ENCODE measurements at regions not wholly inside any gene's neighbourhood (a gene's known extent, or its start where the extent isn't known, plus 50 kb on each side); places are given as distances from the start of the nearest gene placed in this dataset.

DNA sequence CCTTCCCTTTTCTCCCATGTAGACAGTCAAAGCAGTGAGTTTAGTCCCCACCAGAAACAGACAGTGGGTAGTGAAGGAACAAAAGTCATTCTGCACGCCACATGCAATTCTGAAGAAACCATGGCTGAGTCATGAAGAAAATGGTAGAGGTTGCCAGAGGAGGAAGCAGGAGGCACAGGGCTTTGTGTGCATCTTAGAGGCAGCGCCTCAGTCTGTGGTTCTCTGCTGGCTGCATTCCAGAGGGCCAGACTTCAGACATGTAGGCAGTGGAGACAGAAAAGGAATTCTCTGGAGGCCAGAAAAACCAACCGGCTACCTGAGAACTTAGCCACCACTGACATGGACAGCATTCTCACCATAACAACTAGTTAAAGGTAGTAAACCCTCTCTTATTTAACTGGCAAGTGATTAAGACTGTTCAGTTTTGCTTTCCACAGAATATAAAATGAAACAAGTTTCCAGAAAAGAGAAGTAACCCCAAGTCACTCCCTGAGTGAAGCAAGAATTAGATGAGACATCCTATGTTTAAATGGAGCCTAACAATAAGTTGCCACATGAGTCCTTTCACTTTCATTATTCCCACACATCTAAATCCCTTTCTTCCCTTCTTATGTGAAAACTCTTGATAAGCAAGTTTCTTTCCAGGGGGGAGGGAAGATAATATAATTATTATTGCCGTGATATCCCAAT, 556.1 kb downstream of the SOX6 start:
- DNase-seq, result no peak
- no peak for TF ChIP-seq GATA1 (IDR thresholded peaks at IDR 0.05; ENCODE audit: low read depth, low read length)
- TF ChIP-seq POLR2A (IDR thresholded peaks at IDR 0.05; ENCODE audit: low read length), result no peak

DNA sequence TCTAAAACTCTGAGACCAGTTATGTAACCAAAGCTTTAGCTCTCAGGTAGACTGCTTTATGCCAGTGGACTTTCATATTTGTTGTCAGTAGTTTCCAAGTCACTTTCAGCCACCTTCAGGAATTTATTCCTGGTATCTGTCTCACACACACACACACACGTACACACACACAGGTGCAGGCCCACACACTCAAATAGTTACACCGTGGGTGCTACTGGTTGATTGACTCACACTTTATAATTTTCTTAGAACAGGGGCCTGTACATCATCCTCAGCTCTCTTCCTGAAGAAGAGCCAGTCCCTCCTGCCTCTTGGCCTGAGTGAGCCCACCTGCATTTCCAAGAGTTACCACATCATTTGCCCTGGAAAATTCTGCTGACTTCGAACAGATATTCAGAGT, 555.2 kb downstream of the SOX6 start:
- TF ChIP-seq GATA1 (IDR thresholded peaks at IDR 0.05; ENCODE audit: low read depth, low read length) (no peak), POLR2A (IDR thresholded peaks at IDR 0.05; ENCODE audit: low read length) (no peak)
- DNase-seq, result no peak

DNA sequence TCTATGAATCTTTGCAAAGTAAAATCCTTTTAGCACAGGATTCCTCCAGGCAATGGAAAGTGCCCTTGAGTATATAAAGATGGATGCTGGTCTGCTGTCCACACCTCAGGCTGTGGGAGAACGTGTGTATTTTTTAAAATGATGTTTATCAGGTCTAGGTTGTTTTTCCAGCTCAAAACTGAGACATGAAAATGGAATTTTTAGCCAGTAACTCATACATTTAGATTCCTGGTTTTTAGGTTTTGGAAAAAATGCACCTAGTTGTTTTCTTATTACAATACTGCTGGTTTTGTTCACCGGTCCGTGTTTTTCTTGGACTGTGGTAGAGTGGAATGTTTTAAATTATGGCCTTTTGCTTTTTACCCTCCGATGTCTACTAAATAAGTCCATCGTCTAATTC, 554.7 kb downstream of the SOX6 start:
- no peak for DNase-seq

DNA sequence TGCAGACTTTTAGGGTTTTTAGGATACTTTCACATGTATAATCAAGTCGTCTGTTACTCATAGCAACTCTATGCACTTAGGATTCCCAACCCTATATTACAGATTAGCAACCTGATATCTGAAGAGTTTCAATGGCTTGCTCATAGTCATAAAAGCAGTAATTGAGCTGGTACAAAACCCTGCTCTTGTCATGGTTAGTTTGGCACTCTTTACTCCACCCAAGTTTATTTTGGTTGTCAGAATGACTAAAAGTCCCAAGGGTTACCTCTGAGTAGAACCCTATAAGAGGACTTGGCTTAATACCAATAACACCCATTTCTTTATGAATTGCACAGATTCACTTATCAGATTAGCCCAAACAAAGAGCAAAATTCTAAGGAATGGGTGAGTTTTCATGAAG, 550.6 kb downstream of the SOX6 start:
- TF ChIP-seq GATA1 (IDR thresholded peaks at IDR 0.05; ENCODE audit: low read depth, low read length) (no peak), POLR2A (IDR thresholded peaks at IDR 0.05; ENCODE audit: low read length) (no peak)
- no peak for DNase-seq

More for the DNA sequence above, 554.7 kb downstream of the SOX6 start:
- TF ChIP-seq GATA1 (IDR thresholded peaks at IDR 0.05; ENCODE audit: low read depth, low read length), result no peak
- TF ChIP-seq POLR2A (IDR thresholded peaks at IDR 0.05; ENCODE audit: low read length), result no peak

DNA sequence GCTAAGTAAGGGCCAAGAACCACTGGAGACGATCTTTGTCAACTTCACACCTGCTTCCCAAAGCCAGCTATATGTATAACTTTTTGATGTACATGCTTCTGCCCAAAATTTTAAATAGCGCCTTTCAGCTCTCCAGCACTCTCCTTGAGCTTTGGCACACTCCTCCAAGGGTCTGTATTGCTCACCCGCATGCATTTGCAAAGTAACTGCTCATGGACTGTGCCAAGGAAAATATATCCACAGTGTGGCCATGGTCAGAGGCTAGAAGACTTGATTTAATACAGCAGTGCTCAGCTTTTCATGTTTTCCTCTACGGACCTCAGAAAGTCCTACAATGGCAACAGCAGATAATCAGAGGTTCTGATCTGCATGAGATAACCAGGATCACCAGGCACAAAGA, 550.1 kb downstream of the SOX6 start:
- DNase-seq, result no peak
- TF ChIP-seq GATA1 (IDR thresholded peaks at IDR 0.05; ENCODE audit: low read depth, low read length) (no peak), POLR2A (IDR thresholded peaks at IDR 0.05; ENCODE audit: low read length) (no peak)

DNA sequence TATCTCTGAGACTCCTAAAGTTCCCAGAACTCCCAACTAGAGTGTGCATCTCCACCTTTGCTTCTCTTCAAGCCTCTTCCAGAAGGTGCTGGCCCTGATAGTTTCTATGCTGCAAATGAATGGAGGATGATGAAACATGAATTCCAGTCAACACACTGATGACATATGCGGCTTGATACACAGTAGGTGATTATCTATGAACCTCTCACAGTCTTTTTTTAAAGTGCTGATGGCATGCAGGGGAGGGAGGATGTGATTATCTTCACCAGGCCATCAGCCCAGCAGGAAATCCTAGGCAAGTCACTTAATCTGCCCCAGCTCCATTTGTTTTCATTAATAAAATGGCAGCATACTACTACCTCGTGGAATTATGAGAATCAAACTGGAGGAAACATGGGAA, 548.5 kb downstream of the SOX6 start:
- no peak for TF ChIP-seq GATA1 (IDR thresholded peaks at IDR 0.05; ENCODE audit: low read depth, low read length)
- TF ChIP-seq POLR2A (IDR thresholded peaks at IDR 0.05; ENCODE audit: low read length), result no peak

DNA sequence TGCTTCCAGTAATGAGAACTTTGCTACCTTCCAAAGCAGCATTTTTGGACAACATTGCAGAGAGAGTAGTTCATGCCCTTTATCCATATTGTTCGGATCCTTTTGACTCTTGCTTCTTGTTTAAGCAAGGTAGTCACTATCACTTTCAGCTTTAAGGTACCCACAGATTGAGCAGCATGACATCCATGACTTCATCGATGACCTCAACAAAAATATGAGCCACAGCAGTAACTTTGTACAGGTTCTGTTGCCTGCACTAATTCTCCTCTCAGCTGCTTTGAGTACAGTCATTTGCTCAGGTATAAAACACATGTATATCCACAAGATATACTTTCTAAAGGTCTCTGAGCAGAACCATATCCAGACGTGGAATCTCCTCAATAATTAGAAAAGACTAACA, 546.3 kb downstream of the SOX6 start:
- no peak for TF ChIP-seq POLR2A (IDR thresholded peaks at IDR 0.05; ENCODE audit: low read length)
- no peak for TF ChIP-seq GATA1 (IDR thresholded peaks at IDR 0.05; ENCODE audit: low read depth, low read length)
- no peak for DNase-seq

More for the DNA sequence above, 548.5 kb downstream of the SOX6 start:
- no peak for DNase-seq

- TF ChIP-seq POLR2A (IDR thresholded peaks at IDR 0.05; ENCODE audit: low read length) (no peak), GATA1 (IDR thresholded peaks at IDR 0.05; ENCODE audit: low read depth, low read length) (no peak)
- no peak for DNase-seq
These were observed 545.8 kb downstream of the SOX6 start for GRCh38 chr11:15810525-15810924.

GRCh38 chr11:15815246-15816195, 540.8 kb downstream of the SOX6 start:
- DNase-seq, result no peak
- TF ChIP-seq GATA1 (IDR thresholded peaks at IDR 0.05; ENCODE audit: low read depth, low read length) (no peak), POLR2A (IDR thresholded peaks at IDR 0.05; ENCODE audit: low read length) (no peak)

- TF ChIP-seq POLR2A (IDR thresholded peaks at IDR 0.05; ENCODE audit: low read length) (no peak), GATA1 (IDR thresholded peaks at IDR 0.05; ENCODE audit: low read depth, low read length) (no peak)
- DNase-seq, result no peak
These were observed 540.0 kb downstream of the SOX6 start for GRCh38 chr11:15816260-15816871.

GRCh38 chr11:15817001-15817400, 539.3 kb downstream of the SOX6 start:
- TF ChIP-seq POLR2A (IDR thresholded peaks at IDR 0.05; ENCODE audit: low read length) (no peak), GATA1 (IDR thresholded peaks at IDR 0.05; ENCODE audit: low read depth, low read length) (no peak)
- no peak for DNase-seq

- DNase-seq, result no peak
- no peak for TF ChIP-seq GATA1 (IDR thresholded peaks at IDR 0.05; ENCODE audit: low read depth, low read length)
- TF ChIP-seq POLR2A (IDR thresholded peaks at IDR 0.05; ENCODE audit: low read length), result no peak
These were observed 538.1 kb downstream of the SOX6 start for GRCh38 chr11:15818132-15818842.

GRCh38 chr11:15819679-15820286, 536.6 kb downstream of the SOX6 start:
- peak; percentile 35 to 67 for DNase-seq

More at GRCh38 chr11:15819679-15820286, 536.6 kb downstream of the SOX6 start:
- TF ChIP-seq GATA1 (IDR thresholded peaks at IDR 0.05; ENCODE audit: low read depth, low read length), result no peak
- no peak for TF ChIP-seq POLR2A (IDR thresholded peaks at IDR 0.05; ENCODE audit: low read length)

Measured in erythroblast (primary cell).